ENCODE measurements at regions not wholly inside any gene's neighbourhood (a gene's known extent, or its start where the extent isn't known, plus 50 kb on each side); places are given as distances from the start of the nearest gene placed in this dataset.
A peak's percentile ranks its signal among the peaks of the same experiment; 100 is the strongest.

GRCh38 chr14:89600950-89601826, 184.2 kb upstream of the FOXN3 start:
- intact Hi-C loops (cut with DNase I): loop anchor here in 1 of 10 donors (2.0 to 10.0 kb wide), 2 partner anchors 26 to 46 kb away; no protein-coding TSS in a partner anchor
- 5 to 19% methylated on average over 3 of the region's 3 CpGs for WGBS, 2 donors
- H3K4me1 ChIP-seq: peaks cover 0 to 52% (median 33%) of the 10 kb centered on the region in 9 donors
- TF ChIP-seq, protein P1, sequence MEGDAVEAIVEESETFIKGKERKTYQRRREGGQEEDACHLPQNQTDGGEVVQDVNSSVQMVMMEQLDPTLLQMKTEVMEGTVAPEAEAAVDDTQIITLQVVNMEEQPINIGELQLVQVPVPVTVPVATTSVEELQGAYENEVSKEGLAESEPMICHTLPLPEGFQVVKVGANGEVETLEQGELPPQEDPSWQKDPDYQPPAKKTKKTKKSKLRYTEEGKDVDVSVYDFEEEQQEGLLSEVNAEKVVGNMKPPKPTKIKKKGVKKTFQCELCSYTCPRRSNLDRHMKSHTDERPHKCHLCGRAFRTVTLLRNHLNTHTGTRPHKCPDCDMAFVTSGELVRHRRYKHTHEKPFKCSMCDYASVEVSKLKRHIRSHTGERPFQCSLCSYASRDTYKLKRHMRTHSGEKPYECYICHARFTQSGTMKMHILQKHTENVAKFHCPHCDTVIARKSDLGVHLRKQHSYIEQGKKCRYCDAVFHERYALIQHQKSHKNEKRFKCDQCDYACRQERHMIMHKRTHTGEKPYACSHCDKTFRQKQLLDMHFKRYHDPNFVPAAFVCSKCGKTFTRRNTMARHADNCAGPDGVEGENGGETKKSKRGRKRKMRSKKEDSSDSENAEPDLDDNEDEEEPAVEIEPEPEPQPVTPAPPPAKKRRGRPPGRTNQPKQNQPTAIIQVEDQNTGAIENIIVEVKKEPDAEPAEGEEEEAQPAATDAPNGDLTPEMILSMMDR (IDR thresholded peaks at IDR 0.05): no peak
- H3K9me3 ChIP-seq: peaks cover 0 to 50% (median 25%) of the 10 kb centered on the region in 11 donors
- H3K27me3 ChIP-seq: no peaks in the 10 kb centered on the region
- DNase-seq (no peak), ATAC-seq (peak; percentile 62 to 88 (median 81))
- peaks cover 0 to 13% (median 0%) of the 10 kb centered on the region in 9 donors for H3K36me3 ChIP-seq
- peak overlapping the region in 8 of 10 donors; percentile 16 to 67 (median 48) for H3K27ac ChIP-seq
- no peak overlapping the region for H3K4me3 ChIP-seq

DNA sequence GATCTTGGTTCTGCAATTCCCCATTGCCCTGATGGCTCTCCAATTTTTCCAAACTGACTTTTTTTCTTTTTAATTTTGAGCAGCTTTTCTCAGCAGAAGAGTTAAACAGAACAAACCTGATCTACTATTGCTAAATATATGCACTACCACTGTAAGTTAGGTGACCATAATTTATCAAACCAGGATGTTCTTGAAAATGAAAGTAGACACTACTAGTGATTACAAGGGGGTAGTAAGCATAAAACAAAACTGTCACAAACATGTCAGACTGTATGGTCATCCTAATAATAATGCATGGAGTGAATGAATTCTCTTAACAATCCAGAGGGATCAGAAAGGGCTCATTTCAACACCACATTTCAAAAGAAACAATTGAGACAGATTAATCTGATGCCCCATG, 183.0 kb upstream of the FOXN3 start:
- ATAC-seq: no peak

DNA sequence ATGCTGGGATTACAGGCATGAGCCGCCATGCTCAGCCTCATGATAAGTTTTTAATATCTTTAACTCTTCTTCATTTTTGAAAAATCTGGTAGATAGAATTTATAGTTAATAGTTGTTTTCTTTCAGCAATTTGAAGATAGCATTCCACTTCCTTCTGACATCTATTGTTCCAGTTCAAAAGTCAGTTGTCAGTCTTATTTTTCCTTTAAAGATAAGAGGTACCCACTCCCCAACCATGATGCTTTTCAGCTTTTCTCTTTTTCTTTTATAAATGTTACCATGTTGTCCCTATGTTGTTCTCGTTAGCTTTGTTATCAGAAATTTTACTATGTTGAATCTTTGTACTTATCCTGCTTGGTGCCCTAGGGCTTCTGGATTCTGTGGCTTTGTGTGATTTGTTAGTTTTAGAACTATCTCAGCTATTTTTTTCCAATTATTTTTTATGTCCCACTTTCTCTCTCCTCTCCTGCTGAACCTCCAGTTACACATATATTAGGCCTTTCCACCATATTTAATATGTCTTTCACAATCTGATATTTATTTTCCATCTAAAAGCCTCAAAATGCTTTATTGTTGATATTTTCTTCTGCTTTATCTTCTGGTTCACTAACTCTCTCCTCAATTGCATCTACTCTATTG, 181.6 kb upstream of the FOXN3 start:
- TF ChIP-seq, protein P1 (IDR thresholded peaks at IDR 0.05): no peak
- Histone ChIP-seq H3K36me3 (peaks cover 0 to 13% (median 0%) of the 10 kb centered on the region in 9 donors), H3K9me3 (peaks cover 0 to 56% (median 25%) of the 10 kb centered on the region in 11 donors), H3K27me3 (no peaks in the 10 kb centered on the region), H3K4me3 (no peak overlapping the region), H3K4me1 (peaks cover 0 to 42% (median 31%) of the 10 kb centered on the region in 9 donors), H3K27ac (no peak overlapping the region)
- no peak for ATAC-seq
- no peak for DNase-seq
- 99% methylated on average over 2 of the region's 2 CpGs for WGBS, 2 donors
- intact Hi-C loops (cut with DNase I): no loop called here

More for the DNA sequence above, 183.0 kb upstream of the FOXN3 start:
- Histone ChIP-seq H3K36me3 (peaks cover 0 to 13% (median 0%) of the 10 kb centered on the region in 9 donors), H3K27ac (peak overlapping the region in 4 of 10 donors; percentile 40 to 49 (median 45)), H3K9me3 (peaks cover 0 to 44% (median 25%) of the 10 kb centered on the region in 11 donors), H3K4me1 (peaks cover 0 to 52% (median 33%) of the 10 kb centered on the region in 9 donors), H3K27me3 (no peaks in the 10 kb centered on the region), H3K4me3 (no peak overlapping the region)
- intact Hi-C loops (cut with DNase I): loop anchor here in 1 of 10 donors (2.0 to 10.0 kb wide), 2 partner anchors 25 to 45 kb away; no protein-coding TSS in a partner anchor
- TF ChIP-seq, protein P1 (IDR thresholded peaks at IDR 0.05): no peak
- no peak for DNase-seq

- TF ChIP-seq, protein P1 (IDR thresholded peaks at IDR 0.05): no peak
- Histone ChIP-seq H3K27ac (peak overlapping the region in 1 of 10 donors; percentile 4), H3K4me3 (no peak overlapping the region), H3K27me3 (no peaks in the 10 kb centered on the region), H3K4me1 (peaks cover 0 to 21% (median 3%) of the 10 kb centered on the region in 9 donors), H3K9me3 (peaks cover 0 to 35% (median 11%) of the 10 kb centered on the region in 11 donors), H3K36me3 (peaks cover 0 to 8% (median 0%) of the 10 kb centered on the region in 9 donors)
- DNase-seq (no peak), ATAC-seq (no peak)
- intact Hi-C loops (cut with DNase I): no loop called here
Measured at GRCh38 chr14:89592961-89593360, 175.9 kb upstream of the FOXN3 start.
